ENCODE measurements at regions not wholly inside any gene's neighbourhood (a gene's known extent, or its start where the extent isn't known, plus 50 kb on each side); places are given as distances from the start of the nearest gene placed in this dataset.

DNA sequence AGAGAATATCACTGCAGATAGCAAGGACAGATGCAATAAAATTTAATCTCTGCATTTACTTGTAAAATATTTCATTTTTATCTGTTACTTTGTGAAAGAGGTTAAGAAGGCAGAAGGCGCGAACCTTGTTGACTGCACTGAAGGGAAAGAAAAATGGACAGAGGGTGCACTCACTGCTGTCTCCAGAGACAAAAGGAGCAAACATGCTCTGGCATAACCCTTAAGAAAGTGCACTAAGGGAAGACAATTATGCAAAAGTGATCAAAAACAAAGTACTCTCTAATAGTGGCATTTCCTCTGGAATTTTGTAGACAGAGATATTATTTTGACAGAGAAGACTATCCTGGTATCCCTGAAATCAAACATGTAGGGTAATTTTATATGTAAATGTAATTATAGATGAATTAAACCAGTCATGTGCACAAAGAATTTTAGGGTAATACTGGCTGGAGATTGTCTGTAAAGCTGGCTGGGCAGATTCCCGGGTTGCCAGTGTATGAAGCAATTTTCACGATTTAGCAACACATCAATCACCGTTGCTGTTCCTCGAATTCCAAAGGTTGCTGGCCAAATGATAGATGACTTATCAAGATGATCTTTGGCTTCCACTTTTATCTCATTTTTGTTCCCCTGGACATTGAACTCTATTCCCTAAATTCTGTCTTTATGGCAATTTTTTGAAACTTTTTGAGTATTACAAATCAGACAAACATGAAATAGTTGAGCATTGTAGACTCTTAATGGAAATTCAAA lies 1176.9 kb downstream of the SUCLG1 start:
- TF ChIP-seq EZH2 (IDR thresholded peaks at IDR 0.05; ENCODE audit: borderline replicate concordance, low read length) = no peak
- TF ChIP-seq CTCF (IDR thresholded peaks at IDR 0.05; ENCODE audit: low read length) = no peak
- H3K9me3 ChIP-seq (ENCODE audit: low read length) = no peaks in the 10 kb centered on the region

DNA sequence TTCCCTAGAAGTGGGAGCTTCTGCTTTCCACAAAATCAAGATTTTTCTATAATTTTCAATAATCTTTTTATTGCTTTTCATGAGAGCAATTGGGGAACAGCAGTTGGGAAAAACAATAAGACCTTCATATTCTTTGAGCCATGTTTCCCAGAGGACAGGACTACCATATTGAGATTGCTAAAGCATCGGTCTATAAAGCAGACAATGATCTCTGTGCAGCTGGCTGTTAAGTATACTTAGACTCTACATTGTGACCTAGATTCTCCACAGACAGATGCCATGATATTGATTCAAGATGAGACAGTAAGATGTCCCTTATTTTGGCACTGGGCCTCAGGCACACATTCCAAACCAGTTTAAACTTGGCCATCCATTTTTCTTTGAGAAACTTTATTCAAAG lies 1178.7 kb downstream of the SUCLG1 start:
- Histone ChIP-seq H3K27me3 (ENCODE audit: insufficient read depth, low read length) (no peaks in the 10 kb centered on the region), H3K4me1 (ENCODE audit: insufficient read depth, low read length, severe bottlenecking) (no peaks in the 10 kb centered on the region), H3K4me2 (ENCODE audit: low read length) (no peak overlapping the region), H3K9ac (ENCODE audit: low read length) (no peak overlapping the region), H2AFZ (ENCODE audit: low read length) (no peak overlapping the region), H4K20me1 (ENCODE audit: insufficient read depth, low read length) (no peaks in the 10 kb centered on the region), H3K36me3 (ENCODE audit: insufficient read depth, low read length) (no peaks in the 10 kb centered on the region), H3F3A (ENCODE audit: insufficient read depth, low read length) (no peaks in the 10 kb centered on the region), H3K27ac (ENCODE audit: low read depth, low read length, poor library complexity, severe bottlenecking) (no peak overlapping the region), H3K9me2 (ENCODE audit: low read depth, low read length) (no peaks in the 10 kb centered on the region), H3K4me3 (ENCODE audit: low read depth, low read length, poor library complexity, severe bottlenecking) (no peak overlapping the region), H3K79me2 (ENCODE audit: insufficient read depth, low read length) (no peaks in the 10 kb centered on the region), H3K9me3 (ENCODE audit: low read length) (no peaks in the 10 kb centered on the region)
- no peak for TF ChIP-seq CTCF (IDR thresholded peaks at IDR 0.05; ENCODE audit: low read length)

More for the DNA sequence above, 1176.9 kb downstream of the SUCLG1 start:
- Histone ChIP-seq H3K79me2 (ENCODE audit: insufficient read depth, low read length) (no peaks in the 10 kb centered on the region), H3F3A (ENCODE audit: insufficient read depth, low read length) (no peaks in the 10 kb centered on the region), H3K9ac (ENCODE audit: low read length) (no peak overlapping the region), H3K36me3 (ENCODE audit: insufficient read depth, low read length) (no peaks in the 10 kb centered on the region), H3K4me3 (ENCODE audit: low read depth, low read length, poor library complexity, severe bottlenecking) (no peak overlapping the region), H4K20me1 (ENCODE audit: insufficient read depth, low read length) (no peaks in the 10 kb centered on the region), H3K9me2 (ENCODE audit: low read depth, low read length) (no peaks in the 10 kb centered on the region), H2AFZ (ENCODE audit: low read length) (no peak overlapping the region), H3K4me2 (ENCODE audit: low read length) (no peak overlapping the region), H3K27ac (ENCODE audit: low read depth, low read length, poor library complexity, severe bottlenecking) (no peak overlapping the region), H3K27me3 (ENCODE audit: insufficient read depth, low read length) (no peaks in the 10 kb centered on the region), H3K4me1 (ENCODE audit: insufficient read depth, low read length, severe bottlenecking) (no peaks in the 10 kb centered on the region)

GRCh38 chr2:83273322-83273721 lies 1185.8 kb downstream of the SUCLG1 start:
- no peaks in the 10 kb centered on the region for H3F3A ChIP-seq (ENCODE audit: insufficient read depth, low read length)
- H3K9me3 ChIP-seq (ENCODE audit: low read length) = no peaks in the 10 kb centered on the region
- no peak overlapping the region for H3K27ac ChIP-seq (ENCODE audit: low read depth, low read length, poor library complexity, severe bottlenecking)
- no peaks in the 10 kb centered on the region for H4K20me1 ChIP-seq (ENCODE audit: insufficient read depth, low read length)
- H3K4me2 ChIP-seq (ENCODE audit: low read length) = no peak overlapping the region
- no peak overlapping the region for H3K9ac ChIP-seq (ENCODE audit: low read length)
- no peaks in the 10 kb centered on the region for H3K4me1 ChIP-seq (ENCODE audit: insufficient read depth, low read length, severe bottlenecking)
- no peak overlapping the region for H2AFZ ChIP-seq (ENCODE audit: low read length)
- no peaks in the 10 kb centered on the region for H3K79me2 ChIP-seq (ENCODE audit: insufficient read depth, low read length)
- H3K36me3 ChIP-seq (ENCODE audit: insufficient read depth, low read length) = no peaks in the 10 kb centered on the region
- no peak overlapping the region for H3K4me3 ChIP-seq (ENCODE audit: low read depth, low read length, poor library complexity, severe bottlenecking)
- TF ChIP-seq EZH2 (IDR thresholded peaks at IDR 0.05; ENCODE audit: borderline replicate concordance, low read length) (no peak), CTCF (IDR thresholded peaks at IDR 0.05; ENCODE audit: low read length) (no peak)
- no peaks in the 10 kb centered on the region for H3K9me2 ChIP-seq (ENCODE audit: low read depth, low read length)
- H3K27me3 ChIP-seq (ENCODE audit: insufficient read depth, low read length) = no peaks in the 10 kb centered on the region
